ENCODE measurements at regions not wholly inside any gene's neighbourhood (a gene's known extent, or its start where the extent isn't known, plus 50 kb on each side); places are given as distances from the start of the nearest gene placed in this dataset.

- no peak overlapping the region for H2BK12ac ChIP-seq (ENCODE audit: insufficient read length, low read depth, low read length)
- H3K9me3 Mint-ChIP-seq: peaks cover 0 to 4% of the 10 kb centered on the region in 2 experiments; a peak in 2 of 5 replicates
- H3K4ac ChIP-seq (ENCODE audit: low read depth, low read length): no peak overlapping the region
- no peaks in the 10 kb centered on the region for H3K79me2 ChIP-seq (ENCODE audit: insufficient read depth, low read length)
- H3K4me3 Mint-ChIP-seq: no peak overlapping the region
- H3K18ac ChIP-seq (ENCODE audit: insufficient read length, low read depth, low read length): no peak overlapping the region
- no peaks in the 10 kb centered on the region for H3K79me1 ChIP-seq (ENCODE audit: insufficient read depth, low read depth, low read length, poor library complexity, severe bottlenecking)
- no peak overlapping the region for H4K8ac ChIP-seq (replicated peaks; ENCODE audit: insufficient read length, low read depth, low read length)
- no peak for TF ChIP-seq CTCF (conservative IDR thresholded peaks at IDR 0.05)
- H2BK15ac ChIP-seq (ENCODE audit: low read depth, low read length): no peak overlapping the region
- H2AFZ ChIP-seq (ENCODE audit: low read length): no peak overlapping the region
- H2BK20ac ChIP-seq (ENCODE audit: low read depth, low read length, poor library complexity, severe bottlenecking): no peak overlapping the region
- H2BK5ac ChIP-seq (ENCODE audit: insufficient read length, low read length): no peak overlapping the region
- H3K9me3 ChIP-seq (ENCODE audit: control insufficient read depth, low read depth, low read length): no peaks in the 10 kb centered on the region
- H4K91ac ChIP-seq (ENCODE audit: insufficient read length, low read depth, low read length): no peak overlapping the region
- H3K27me3 Mint-ChIP-seq (ENCODE audit: low read depth): no peaks in the 10 kb centered on the region
- DNase-seq: no peak
- H3K27me3 ChIP-seq (ENCODE audit: insufficient read depth, low read length): no peaks in the 10 kb centered on the region
- H2AK5ac ChIP-seq (ENCODE audit: insufficient read length, low read length): no peak overlapping the region
- no peak overlapping the region for H3K9ac ChIP-seq (ENCODE audit: extremely low read depth, insufficient read length, low read length)
- H3K4me1 Mint-ChIP-seq: peaks cover 4 to 10% of the 10 kb centered on the region in 2 experiments; a peak in 3 of 4 replicates
- H3K56ac ChIP-seq (ENCODE audit: insufficient read length, low read depth, low read length): no peak overlapping the region
- H3K27ac Mint-ChIP-seq: no peak overlapping the region
- no peak overlapping the region for H3K23ac ChIP-seq (ENCODE audit: insufficient read length, low read depth, low read length)
- no peak overlapping the region for H3T11ph ChIP-seq (ENCODE audit: low read length)
- no peak overlapping the region for H2BK120ac ChIP-seq (ENCODE audit: low read depth, low read length, poor library complexity, severe bottlenecking)
- no peaks in the 10 kb centered on the region for H3K23me2 ChIP-seq (ENCODE audit: insufficient read length, low read depth, low read length, poor library complexity, severe bottlenecking)
- H3K4me2 ChIP-seq (ENCODE audit: insufficient read depth, insufficient read length, low read length): no peak overlapping the region
- peaks cover 0 to 3% (median 0%) of the 10 kb centered on the region in 3 experiments; a peak in 2 of 7 replicates for H3K36me3 Mint-ChIP-seq (ENCODE audit: insufficient read depth in 1 of 3, low read depth in 3 of 3)
- H4K20me1 ChIP-seq (ENCODE audit: control insufficient read depth, insufficient read depth, insufficient read length): no peaks in the 10 kb centered on the region
- no peak overlapping the region for H4K5ac ChIP-seq (ENCODE audit: insufficient read length, low read depth, low read length)
- H3K4me1 ChIP-seq (ENCODE audit: insufficient read depth, low read length): no peaks in the 10 kb centered on the region
- no peak overlapping the region for H3K14ac ChIP-seq (ENCODE audit: insufficient read depth, low read length)
- H3K27ac ChIP-seq (ENCODE audit: insufficient read length, low read depth, low read length): no peak overlapping the region
Observed at GRCh38 chr3:103960819-103961218, 1405.9 kb upstream of the ALCAM start.
